ENCODE measurements at regions not wholly inside any gene's neighbourhood (a gene's known extent, or its start where the extent isn't known, plus 50 kb on each side); places are given as distances from the start of the nearest gene placed in this dataset.

DNA sequence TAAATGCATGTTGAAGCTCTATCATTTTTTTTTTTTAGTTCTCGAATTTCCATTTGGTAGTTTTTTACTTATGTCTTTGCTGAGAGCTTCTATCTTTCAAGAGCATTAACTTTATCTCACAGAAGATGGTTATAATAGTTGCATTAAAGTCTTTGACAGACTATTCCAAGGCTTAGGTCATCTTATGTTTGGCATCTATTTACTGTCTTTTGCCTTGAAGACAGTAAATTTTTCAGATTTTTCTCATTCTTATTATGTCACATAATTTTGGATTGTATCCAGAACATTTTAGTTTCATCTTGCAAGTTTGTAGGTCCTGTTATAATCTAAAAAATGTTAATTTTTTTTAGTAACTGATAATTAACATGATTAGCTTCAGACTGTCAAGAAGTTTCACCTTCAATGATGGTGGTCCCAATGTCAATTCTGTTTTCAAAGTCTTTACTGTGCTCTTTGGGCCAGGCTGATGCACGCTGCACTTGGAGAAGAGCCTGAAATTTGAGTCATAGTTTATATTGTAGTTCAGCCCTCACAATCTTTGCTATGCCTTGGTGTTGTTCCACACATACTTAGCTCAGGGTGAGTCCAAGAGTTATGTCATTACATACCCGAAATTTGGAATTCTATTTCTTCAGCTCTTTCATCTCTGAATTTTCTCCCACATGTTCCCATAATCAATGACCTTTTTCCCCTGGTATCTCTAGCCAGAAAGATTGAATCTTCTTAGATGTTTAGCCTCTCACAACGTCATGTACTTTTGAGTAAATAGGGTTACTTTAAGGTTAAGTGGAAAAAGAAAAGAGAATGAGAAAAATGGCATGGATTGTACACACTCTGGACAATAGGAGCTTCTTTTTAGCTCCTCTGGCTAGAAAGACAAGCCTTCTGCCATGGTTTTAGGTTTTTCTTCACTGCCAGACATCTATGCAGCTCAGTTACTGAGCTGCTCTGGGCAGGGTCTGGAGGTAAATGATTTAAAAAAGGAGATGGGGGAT lies 110.3 kb upstream of the BTBD3 start:
- DNase-seq (peak in 1 of 3 donors; percentile 4), ATAC-seq (no peak)
- Histone ChIP-seq H3K4me1 (ENCODE audit: low read depth) (no peaks in the 10 kb centered on the region), H3K9me3 (no peaks in the 10 kb centered on the region), H3K4me3 (no peak overlapping the region), H3K36me3 (ENCODE audit: low read depth) (no peaks in the 10 kb centered on the region)
- intact Hi-C loops (cut with DNase I, micrococcal nuclease) = no loop called here
- no peak for TF ChIP-seq CTCF (IDR thresholded peaks at IDR 0.05)

DNA sequence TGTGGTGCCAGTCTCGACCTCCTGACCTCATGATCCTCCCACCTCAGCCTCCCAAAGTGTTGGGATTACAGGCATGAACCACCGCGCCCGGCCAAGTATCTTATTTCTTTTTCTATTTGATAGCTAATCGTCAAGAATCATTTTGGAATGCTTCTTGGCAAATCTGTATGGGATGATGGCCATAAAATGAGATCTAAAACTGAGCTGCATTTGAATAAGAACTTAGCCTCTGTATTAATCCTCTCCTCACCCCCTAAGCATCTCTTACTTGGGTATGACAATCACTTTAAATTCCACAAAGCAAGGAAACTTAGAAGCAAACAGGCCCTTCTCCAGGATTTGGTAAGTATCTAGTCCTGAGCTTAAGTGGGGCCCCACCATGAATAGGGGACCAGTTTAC lies 108.9 kb upstream of the BTBD3 start:
- ATAC-seq (no peak), DNase-seq (no peak)
- no peaks in the 10 kb centered on the region for H3K36me3 ChIP-seq (ENCODE audit: low read depth)
- TF ChIP-seq CTCF (IDR thresholded peaks at IDR 0.05) = no peak
- H3K4me3 ChIP-seq = no peak overlapping the region
- no peaks in the 10 kb centered on the region for H3K9me3 ChIP-seq
- H3K4me1 ChIP-seq (ENCODE audit: low read depth) = no peaks in the 10 kb centered on the region
- intact Hi-C loops (cut with DNase I, micrococcal nuclease) = no loop called here

- no peaks in the 10 kb centered on the region for H3K9me3 ChIP-seq
- no peaks in the 10 kb centered on the region for H3K4me1 ChIP-seq (ENCODE audit: low read depth)
- TF ChIP-seq CTCF (IDR thresholded peaks at IDR 0.05) = no peak
- H3K4me3 ChIP-seq = no peak overlapping the region
- intact Hi-C loops (cut with DNase I, micrococcal nuclease) = no loop called here
- ATAC-seq (no peak), DNase-seq (no peak)
- H3K36me3 ChIP-seq (ENCODE audit: low read depth) = no peaks in the 10 kb centered on the region
These were observed 107.2 kb upstream of the BTBD3 start for GRCh38 chr20:11810311-11811083.

GRCh38 chr20:11813106-11813890 lies 104.4 kb upstream of the BTBD3 start:
- Histone ChIP-seq H3K9me3 (no peaks in the 10 kb centered on the region), H3K36me3 (ENCODE audit: low read depth) (no peaks in the 10 kb centered on the region), H3K4me1 (ENCODE audit: low read depth) (no peaks in the 10 kb centered on the region), H3K4me3 (no peak overlapping the region)
- intact Hi-C loops (cut with DNase I, micrococcal nuclease) = no loop called here
- ATAC-seq (no peak), DNase-seq (no peak)
- TF ChIP-seq CTCF (IDR thresholded peaks at IDR 0.05) = no peak

DNA sequence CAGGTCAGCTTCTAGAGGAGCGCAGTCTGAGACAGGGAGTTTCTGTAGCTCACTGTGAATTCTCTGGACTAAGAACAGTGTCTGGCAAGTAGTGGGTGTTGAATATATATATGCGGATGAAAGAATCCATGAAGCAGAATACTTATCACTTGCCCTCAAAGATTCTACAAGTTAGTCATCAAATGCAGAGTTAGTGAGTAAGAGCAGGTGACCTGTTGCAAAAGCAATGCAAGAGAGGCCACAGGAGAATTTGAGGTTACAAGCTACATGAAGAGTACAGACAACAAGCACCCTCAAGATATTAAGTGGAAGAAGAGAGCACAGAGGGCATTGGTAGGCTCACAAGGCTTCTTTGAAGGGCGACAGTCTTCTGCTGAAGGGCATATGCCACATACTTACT lies 103.4 kb upstream of the BTBD3 start:
- Histone ChIP-seq H3K36me3 (ENCODE audit: low read depth) (no peaks in the 10 kb centered on the region), H3K4me1 (ENCODE audit: low read depth) (no peaks in the 10 kb centered on the region), H3K9me3 (no peaks in the 10 kb centered on the region), H3K4me3 (no peak overlapping the region)
- intact Hi-C loops (cut with DNase I, micrococcal nuclease) = no loop called here
- no peak for TF ChIP-seq CTCF (IDR thresholded peaks at IDR 0.05)
- ATAC-seq (no peak), DNase-seq (no peak)

Data from mucosa of descending colon (tissue), 3 donors.